Neural cell (in vitro differentiated cells): ENCODE measurements at regions not wholly inside any gene's neighbourhood (a gene's known extent, or its start where the extent isn't known, plus 50 kb on each side); places are given as distances from the start of the nearest gene placed in this dataset.

Source experiments
- H2AFZ ChIP-seq: fragments of 200-600, 300-800 bp; sonication (generic), shearing (Covaris generic); 2 replicates; pipeline ENCODE4 v1.6.0; 2014; ENCODE audit warnings: low read depth, mild to moderate bottlenecking, antibody characterized with exemption, low read length, moderate library complexity
- H3F3A ChIP-seq: fragments of 200-600 bp; shearing (Covaris generic); 2 replicates; pipeline ENCODE4 v1.6.1; 2016; ENCODE audit warnings: mild to moderate bottlenecking, moderate library complexity, mixed read lengths, antibody characterized with exemption, low read length; ENCODE audit not compliant: insufficient read depth, poor library complexity, severe bottlenecking
- H3K27ac ChIP-seq: fragments of 200-600, 300-800 bp; sonication (generic), shearing (Covaris generic); 2 replicates; pipeline ENCODE4 v1.5.1; 2014; ENCODE audit warnings: mild to moderate bottlenecking, low read length, moderate library complexity
- H3K27me3 ChIP-seq: fragments of 300-800, 200-600 bp; sonication (generic), shearing (Covaris generic); 2 replicates; pipeline ENCODE4 v1.6.0; 2014; ENCODE audit warnings: mild to moderate bottlenecking, low read depth, low read length, moderate library complexity; ENCODE audit not compliant: insufficient read depth
- H3K36me3 ChIP-seq: fragments of 300-800, 200-600 bp; sonication (generic), shearing (Covaris generic); 2 replicates; pipeline ENCODE4 v1.5.1; 2014; ENCODE audit warnings: mild to moderate bottlenecking, antibody characterized with exemption, low read length, moderate library complexity; ENCODE audit not compliant: insufficient read depth
- H3K4me2 ChIP-seq: fragments of 300-800, 200-600 bp; sonication (generic), shearing (Covaris generic); 2 replicates; pipeline ENCODE4 v1.6.0; 2014; ENCODE audit warnings: mild to moderate bottlenecking, low read length
- H3K4me3 ChIP-seq: fragments of 300-800, 200-600 bp; sonication (generic), shearing (Covaris generic); 2 replicates; pipeline ENCODE4 v1.5.1; 2014; ENCODE audit warnings: mild to moderate bottlenecking, low read length, moderate library complexity
- H3K79me2 ChIP-seq: fragments of 200-600 bp; shearing (Covaris generic); replicated peaks from 2 replicates; pipeline ENCODE4 v1.6.0; 2014; ENCODE audit warnings: mild to moderate bottlenecking, low read length, moderate library complexity; ENCODE audit not compliant: insufficient read depth
- H3K9ac ChIP-seq: fragments of 300-800, 200-600 bp; sonication (generic), shearing (Covaris generic); 2 replicates; pipeline ENCODE4 v1.6.1; 2016; ENCODE audit warnings: mild to moderate bottlenecking, low read length, mixed read lengths
- H3K9me2 ChIP-seq: fragments of 200-600 bp; shearing (Covaris generic); 2 replicates; pipeline ENCODE4 v1.6.1; 2016; ENCODE audit warnings: mild to moderate bottlenecking, low read length, mixed read lengths; ENCODE audit not compliant: insufficient read depth
- H3K9me3 ChIP-seq: fragments of 200-600, 300-800 bp; sonication (generic), shearing (Covaris generic); 2 replicates; pipeline ENCODE4 v1.6.1; 2016; ENCODE audit warnings: mild to moderate bottlenecking, mixed run types, low read length, moderate library complexity, mixed read lengths
- H4K20me1 ChIP-seq: fragments of 200-600 bp; shearing (Covaris generic); 2 replicates; pipeline ENCODE4 v1.6.1; 2016; ENCODE audit warnings: mild to moderate bottlenecking, mixed run types; ENCODE audit not compliant: insufficient read depth
- EP300 ChIP-seq: fragments of 450-650 bp; conservative IDR thresholded peaks from 2 replicates; pipeline ENCODE4 v1.6.1; 2014; ENCODE audit warnings: antibody characterized with exemption, mild to moderate bottlenecking, moderate library complexity; ENCODE audit not compliant: poor library complexity, severe bottlenecking
- EZH2 ChIP-seq: fragments of 200-600, 300-800 bp; shearing (Covaris generic), sonication (generic); IDR thresholded peaks from 2 replicates; pipeline ENCODE4 v1.6.1; 2014; ENCODE audit warnings: antibody characterized with exemption, low read length, borderline replicate concordance, mild to moderate bottlenecking; ENCODE audit not compliant: insufficient read depth, poor library complexity, severe bottlenecking
- MXI1 ChIP-seq: fragments of 450-650 bp; conservative IDR thresholded peaks from 2 replicates; pipeline ENCODE4 v1.6.1; 2014; ENCODE audit warnings: antibody characterized with exemption, mild to moderate bottlenecking; ENCODE audit not compliant: poor library complexity, severe bottlenecking
- POLR2AphosphoS5 ChIP-seq: IDR thresholded peaks from 2 replicates; pipeline ENCODE4 v1.6.1; 2012
- RAD21 ChIP-seq: fragments of 450-650 bp; conservative IDR thresholded peaks from 2 replicates; pipeline ENCODE4 v1.6.1; 2014; ENCODE audit warnings: antibody characterized with exemption, mild to moderate bottlenecking, moderate library complexity
- SMC3 ChIP-seq: fragments of 450-650 bp; conservative IDR thresholded peaks from 2 replicates; pipeline ENCODE4 v1.6.1; 2014; ENCODE audit warnings: antibody characterized with exemption, mild to moderate bottlenecking, moderate library complexity; ENCODE audit not compliant: poor library complexity
- TAF1 ChIP-seq: IDR thresholded peaks from 2 replicates; pipeline ENCODE4 v1.6.1; 2012; ENCODE audit warnings: low read depth
- TF ChIP-seq, protein P1 (sequence below): fragments of 450-650 bp; IDR thresholded peaks from 2 replicates; pipeline ENCODE4 v1.5.1; 2014; ENCODE audit warnings: antibody characterized with exemption, mild to moderate bottlenecking, moderate library complexity; ENCODE audit not compliant: poor library complexity, severe bottlenecking
- TF ChIP-seq, protein P2 (sequence below): IDR thresholded peaks from 2 replicates; pipeline ENCODE4 v1.6.1; 2012; ENCODE audit warnings: borderline replicate concordance

DNA sequence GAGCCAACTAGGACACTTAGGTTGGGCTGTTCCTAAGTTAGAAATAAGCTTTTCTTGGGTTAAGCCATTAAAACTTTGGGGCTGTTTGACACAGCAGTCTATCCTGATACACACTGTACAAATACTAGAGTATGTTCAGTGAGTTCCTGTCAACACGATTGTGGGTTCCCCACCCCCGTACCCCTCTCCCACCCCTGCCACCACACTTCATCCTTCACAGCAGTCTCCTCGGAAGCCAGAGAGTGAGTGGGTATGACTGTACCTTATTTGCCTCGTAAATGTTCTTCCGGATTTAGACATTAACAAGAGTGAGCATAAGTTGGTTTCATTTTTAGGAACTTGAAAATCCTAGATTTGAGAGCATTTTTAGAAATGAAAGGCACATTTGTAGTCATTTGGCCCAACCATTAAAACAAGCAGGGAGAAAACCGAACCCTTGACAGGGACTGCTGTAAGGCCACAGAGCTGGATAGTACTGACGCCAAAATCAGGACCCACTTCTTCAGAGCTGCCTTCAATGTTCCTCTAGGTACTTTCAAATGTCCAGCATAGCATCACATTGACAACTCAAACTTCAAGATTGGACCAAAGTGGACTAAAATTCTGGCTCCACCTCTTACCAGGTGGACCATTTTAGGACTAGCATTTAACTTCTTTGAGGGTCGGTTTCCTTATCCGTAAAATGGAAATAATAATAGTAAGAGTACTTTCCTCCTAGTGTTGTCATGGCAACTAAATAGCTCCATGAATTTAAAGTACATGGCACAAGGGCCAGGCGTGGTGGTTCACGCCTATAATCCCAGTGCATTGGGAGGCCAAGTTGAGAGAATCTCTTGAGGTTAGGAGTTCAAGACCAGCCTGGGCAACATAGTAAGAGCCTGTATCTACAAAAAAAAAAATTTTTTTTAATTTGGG, 166.3 kb upstream of the SERTAD2 start:
- H3K9ac ChIP-seq: no peak overlapping the region
- no peaks in the 10 kb centered on the region for H3K9me3 ChIP-seq
- no peak overlapping the region for H3K4me2 ChIP-seq
- no peak overlapping the region for H3K4me3 ChIP-seq
- no peak overlapping the region for H2AFZ ChIP-seq
- H4K20me1 ChIP-seq: no peaks in the 10 kb centered on the region
- H3F3A ChIP-seq: no peaks in the 10 kb centered on the region
- no peak overlapping the region for H3K27ac ChIP-seq
- no peaks in the 10 kb centered on the region for H3K9me2 ChIP-seq
- no peaks in the 10 kb centered on the region for H3K27me3 ChIP-seq
- TF ChIP-seq TAF1 (no peak), RAD21 (no peak), MXI1 (no peak), SMC3 (no peak), POLR2AphosphoS5 (no peak), EZH2 (no peak), EP300 (no peak)
- TF ChIP-seq, protein P1, sequence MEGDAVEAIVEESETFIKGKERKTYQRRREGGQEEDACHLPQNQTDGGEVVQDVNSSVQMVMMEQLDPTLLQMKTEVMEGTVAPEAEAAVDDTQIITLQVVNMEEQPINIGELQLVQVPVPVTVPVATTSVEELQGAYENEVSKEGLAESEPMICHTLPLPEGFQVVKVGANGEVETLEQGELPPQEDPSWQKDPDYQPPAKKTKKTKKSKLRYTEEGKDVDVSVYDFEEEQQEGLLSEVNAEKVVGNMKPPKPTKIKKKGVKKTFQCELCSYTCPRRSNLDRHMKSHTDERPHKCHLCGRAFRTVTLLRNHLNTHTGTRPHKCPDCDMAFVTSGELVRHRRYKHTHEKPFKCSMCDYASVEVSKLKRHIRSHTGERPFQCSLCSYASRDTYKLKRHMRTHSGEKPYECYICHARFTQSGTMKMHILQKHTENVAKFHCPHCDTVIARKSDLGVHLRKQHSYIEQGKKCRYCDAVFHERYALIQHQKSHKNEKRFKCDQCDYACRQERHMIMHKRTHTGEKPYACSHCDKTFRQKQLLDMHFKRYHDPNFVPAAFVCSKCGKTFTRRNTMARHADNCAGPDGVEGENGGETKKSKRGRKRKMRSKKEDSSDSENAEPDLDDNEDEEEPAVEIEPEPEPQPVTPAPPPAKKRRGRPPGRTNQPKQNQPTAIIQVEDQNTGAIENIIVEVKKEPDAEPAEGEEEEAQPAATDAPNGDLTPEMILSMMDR: no peak
- TF ChIP-seq, protein P2, sequence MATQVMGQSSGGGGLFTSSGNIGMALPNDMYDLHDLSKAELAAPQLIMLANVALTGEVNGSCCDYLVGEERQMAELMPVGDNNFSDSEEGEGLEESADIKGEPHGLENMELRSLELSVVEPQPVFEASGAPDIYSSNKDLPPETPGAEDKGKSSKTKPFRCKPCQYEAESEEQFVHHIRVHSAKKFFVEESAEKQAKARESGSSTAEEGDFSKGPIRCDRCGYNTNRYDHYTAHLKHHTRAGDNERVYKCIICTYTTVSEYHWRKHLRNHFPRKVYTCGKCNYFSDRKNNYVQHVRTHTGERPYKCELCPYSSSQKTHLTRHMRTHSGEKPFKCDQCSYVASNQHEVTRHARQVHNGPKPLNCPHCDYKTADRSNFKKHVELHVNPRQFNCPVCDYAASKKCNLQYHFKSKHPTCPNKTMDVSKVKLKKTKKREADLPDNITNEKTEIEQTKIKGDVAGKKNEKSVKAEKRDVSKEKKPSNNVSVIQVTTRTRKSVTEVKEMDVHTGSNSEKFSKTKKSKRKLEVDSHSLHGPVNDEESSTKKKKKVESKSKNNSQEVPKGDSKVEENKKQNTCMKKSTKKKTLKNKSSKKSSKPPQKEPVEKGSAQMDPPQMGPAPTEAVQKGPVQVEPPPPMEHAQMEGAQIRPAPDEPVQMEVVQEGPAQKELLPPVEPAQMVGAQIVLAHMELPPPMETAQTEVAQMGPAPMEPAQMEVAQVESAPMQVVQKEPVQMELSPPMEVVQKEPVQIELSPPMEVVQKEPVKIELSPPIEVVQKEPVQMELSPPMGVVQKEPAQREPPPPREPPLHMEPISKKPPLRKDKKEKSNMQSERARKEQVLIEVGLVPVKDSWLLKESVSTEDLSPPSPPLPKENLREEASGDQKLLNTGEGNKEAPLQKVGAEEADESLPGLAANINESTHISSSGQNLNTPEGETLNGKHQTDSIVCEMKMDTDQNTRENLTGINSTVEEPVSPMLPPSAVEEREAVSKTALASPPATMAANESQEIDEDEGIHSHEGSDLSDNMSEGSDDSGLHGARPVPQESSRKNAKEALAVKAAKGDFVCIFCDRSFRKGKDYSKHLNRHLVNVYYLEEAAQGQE: no peak
- H3K36me3 ChIP-seq: no peaks in the 10 kb centered on the region
- H3K79me2 ChIP-seq: no peaks in the 10 kb centered on the region

DNA sequence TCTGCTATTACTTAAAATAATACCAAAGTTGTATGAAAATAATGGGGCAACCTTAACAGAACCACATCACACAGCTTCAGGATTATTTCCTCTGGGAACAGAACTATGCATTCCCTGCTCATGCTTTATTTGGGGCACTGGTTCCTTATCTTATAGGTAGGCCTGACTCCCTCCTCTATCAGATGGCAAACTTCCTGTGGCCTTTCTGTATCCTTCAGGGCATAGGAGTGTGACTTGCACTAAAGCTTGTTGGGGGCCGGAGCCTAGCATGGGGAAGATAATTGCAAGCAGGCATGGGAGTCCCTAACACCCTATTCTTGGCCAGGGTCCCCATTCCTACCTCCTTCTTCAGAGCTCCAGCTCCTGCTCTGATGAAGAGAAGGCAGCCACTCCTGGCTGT, 167.2 kb upstream of the SERTAD2 start:
- no peaks in the 10 kb centered on the region for H3K9me2 ChIP-seq
- no peak overlapping the region for H3K27ac ChIP-seq
- TF ChIP-seq, protein P1: no peak
- TF ChIP-seq EZH2 (no peak), SMC3 (no peak), EP300 (no peak), TAF1 (no peak), RAD21 (no peak), MXI1 (no peak), POLR2AphosphoS5 (no peak)
- TF ChIP-seq, protein P2: no peak
- no peak overlapping the region for H2AFZ ChIP-seq
- H3K9me3 ChIP-seq: no peaks in the 10 kb centered on the region
- no peaks in the 10 kb centered on the region for H4K20me1 ChIP-seq
- no peaks in the 10 kb centered on the region for H3F3A ChIP-seq
- H3K9ac ChIP-seq: no peak overlapping the region
- H3K27me3 ChIP-seq: no peaks in the 10 kb centered on the region
- H3K4me2 ChIP-seq: no peak overlapping the region
- no peaks in the 10 kb centered on the region for H3K79me2 ChIP-seq
- no peak overlapping the region for H3K4me3 ChIP-seq
- no peaks in the 10 kb centered on the region for H3K36me3 ChIP-seq
